GM18907 (cell line): ENCODE measurements at regions not wholly inside any gene's neighbourhood (a gene's known extent, or its start where the extent isn't known, plus 50 kb on each side); places are given as distances from the start of the nearest gene placed in this dataset.

Experiments
- ATAC-seq: cut with Tn5 transposase; IDR thresholded peaks from one replicate; pipeline ENCODE4 v1.9.1; 2021; ENCODE audit warnings: mild to moderate bottlenecking, moderate library complexity; ENCODE audit not compliant: unreplicated experiment

DNA sequence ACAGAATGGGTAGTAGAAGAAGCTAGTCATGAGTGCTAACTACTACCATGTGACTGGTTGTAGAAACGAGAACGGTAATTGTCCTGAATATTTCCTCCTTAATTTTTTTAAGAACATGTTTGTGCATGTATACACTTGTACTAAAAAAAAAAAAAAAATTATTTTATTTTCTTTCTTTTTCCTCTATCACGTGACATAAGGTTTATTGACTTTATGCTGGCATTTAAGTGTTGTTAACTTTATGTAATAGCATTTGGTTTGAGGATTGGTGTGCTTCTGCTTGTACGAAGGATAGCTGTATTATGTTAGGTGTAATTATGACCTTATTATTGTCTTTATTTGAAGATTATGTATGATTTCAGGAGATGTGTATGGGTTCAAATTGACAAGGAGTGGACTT, 349.1 kb upstream of the PTPRD start:
- no peak for ATAC-seq

GRCh38 chr9:10983251-10983650, 370.4 kb upstream of the PTPRD start:
- ATAC-seq = no peak

GRCh38 chr9:10999646-11000045, 386.8 kb upstream of the PTPRD start:
- no peak for ATAC-seq

GRCh38 chr9:11001546-11001945, 388.7 kb upstream of the PTPRD start:
- no peak for ATAC-seq

DNA sequence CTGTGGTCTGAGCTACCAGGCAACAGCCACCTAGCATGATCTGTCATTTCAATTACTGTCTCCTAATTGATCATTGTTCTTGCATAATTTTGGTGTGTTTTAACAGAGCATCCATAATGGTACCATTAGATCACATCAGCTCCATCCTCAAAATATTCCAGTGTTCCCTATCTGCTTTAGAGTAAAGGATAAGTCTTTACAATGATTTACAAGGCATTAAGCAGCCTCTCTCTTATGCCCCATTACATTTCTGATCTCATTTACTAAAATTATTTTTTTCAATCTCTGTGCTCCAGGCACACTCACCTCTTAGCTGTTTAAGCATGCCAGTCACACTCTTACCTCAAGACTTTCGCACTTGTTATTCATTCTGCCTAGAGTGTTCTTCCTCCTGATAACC, 389.9 kb upstream of the PTPRD start:
- no peak for ATAC-seq

- ATAC-seq = no peak
Measured at GRCh38 chr9:11003836-11004235, 391.0 kb upstream of the PTPRD start.

GRCh38 chr9:11011696-11012095, 398.9 kb upstream of the PTPRD start:
- ATAC-seq = no peak

DNA sequence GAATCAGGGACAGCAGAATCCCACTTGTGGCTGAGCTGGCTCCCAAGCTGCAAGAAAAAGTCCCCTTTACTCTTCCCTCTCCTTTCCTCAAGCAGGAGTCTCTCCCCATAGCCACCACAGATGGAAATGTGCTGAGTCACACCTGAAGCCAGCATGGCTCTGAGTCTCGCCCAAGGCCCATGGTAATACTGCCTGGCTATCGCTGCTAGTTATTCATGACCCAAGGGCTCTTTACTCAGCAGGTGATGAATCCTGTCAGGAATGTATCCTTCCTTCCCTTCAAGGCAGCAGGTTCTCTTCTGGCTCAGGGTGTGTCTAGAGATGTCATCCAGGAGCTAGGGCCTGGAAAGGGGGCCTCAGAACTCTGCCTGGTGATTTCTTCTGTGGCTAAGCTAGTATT, 403.3 kb upstream of the PTPRD start:
- ATAC-seq = no peak

DNA sequence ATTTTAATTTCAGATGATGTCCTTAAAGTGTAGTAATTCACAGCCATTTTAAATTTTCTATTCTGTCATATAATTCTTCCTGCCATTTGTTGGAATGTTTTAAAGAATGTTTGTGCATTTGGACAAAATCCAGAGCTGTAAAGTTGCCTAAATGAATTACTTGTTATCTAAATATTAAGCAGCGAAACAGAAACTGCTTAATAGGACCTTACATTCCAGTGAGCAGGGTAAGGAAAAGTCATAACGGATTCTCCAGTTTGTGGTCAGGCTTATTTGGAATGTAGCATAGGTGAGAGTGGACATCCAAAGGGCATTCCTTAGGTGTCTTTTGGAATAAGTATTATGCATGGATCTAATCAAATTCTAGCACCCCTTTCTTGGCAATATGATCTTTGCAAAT, 410.4 kb upstream of the PTPRD start:
- no peak for ATAC-seq

GRCh38 chr9:11025775-11026174, 413.0 kb upstream of the PTPRD start:
- no peak for ATAC-seq

- no peak for ATAC-seq
Measured at GRCh38 chr9:11038366-11038765, 425.6 kb upstream of the PTPRD start.

GRCh38 chr9:11039006-11039405, 426.2 kb upstream of the PTPRD start:
- no peak for ATAC-seq

GRCh38 chr9:11045589-11045988, 432.8 kb upstream of the PTPRD start:
- ATAC-seq = no peak

- no peak for ATAC-seq
Measured at GRCh38 chr9:11063263-11063662, 450.5 kb upstream of the PTPRD start.

DNA sequence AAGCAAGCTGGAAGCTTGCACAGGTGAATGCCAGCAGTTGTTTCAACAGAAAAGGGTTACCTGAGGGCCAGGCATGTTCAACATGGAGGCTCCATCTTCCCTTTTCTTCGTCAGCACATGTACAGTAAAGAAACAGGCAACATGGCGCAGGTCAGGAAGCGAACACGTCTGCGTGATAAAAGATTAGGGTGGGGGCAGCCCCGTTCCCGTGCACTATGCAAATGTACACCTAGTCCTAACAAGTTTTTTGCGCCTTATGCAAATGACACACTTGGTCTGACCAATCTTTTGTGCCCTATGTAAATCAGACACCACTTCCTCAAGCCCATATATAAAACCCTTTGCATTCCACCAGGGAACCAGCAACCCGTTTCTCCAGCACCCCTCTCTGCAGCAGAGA, 452.1 kb upstream of the PTPRD start:
- ATAC-seq = no peak

- no peak for ATAC-seq
Measured at GRCh38 chr9:11072176-11072575, 459.4 kb upstream of the PTPRD start.

DNA sequence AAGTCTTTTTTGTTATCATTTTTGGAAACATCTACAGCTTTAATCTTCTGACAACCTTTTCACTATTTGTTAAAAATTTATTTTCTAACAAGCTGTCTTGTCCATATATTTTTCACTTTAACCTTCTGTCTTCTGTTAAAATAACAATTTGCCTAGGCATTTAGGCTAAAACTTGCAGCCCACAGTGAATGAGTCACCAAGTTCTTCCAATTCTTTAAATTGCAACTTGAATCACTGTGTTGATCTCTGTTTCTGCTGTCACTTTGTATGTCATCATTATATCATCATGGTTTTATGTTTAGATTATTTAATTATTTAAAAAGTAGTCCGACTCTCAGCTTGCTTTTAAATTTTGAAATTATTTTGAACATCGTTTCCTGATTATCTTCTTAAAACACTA, 473.8 kb upstream of the PTPRD start:
- no peak for ATAC-seq

GRCh38 chr9:11088821-11089374, 476.1 kb upstream of the PTPRD start:
- ATAC-seq = no peak

- no peak for ATAC-seq
Measured at GRCh38 chr9:11092974-11093373, 480.2 kb upstream of the PTPRD start.

DNA sequence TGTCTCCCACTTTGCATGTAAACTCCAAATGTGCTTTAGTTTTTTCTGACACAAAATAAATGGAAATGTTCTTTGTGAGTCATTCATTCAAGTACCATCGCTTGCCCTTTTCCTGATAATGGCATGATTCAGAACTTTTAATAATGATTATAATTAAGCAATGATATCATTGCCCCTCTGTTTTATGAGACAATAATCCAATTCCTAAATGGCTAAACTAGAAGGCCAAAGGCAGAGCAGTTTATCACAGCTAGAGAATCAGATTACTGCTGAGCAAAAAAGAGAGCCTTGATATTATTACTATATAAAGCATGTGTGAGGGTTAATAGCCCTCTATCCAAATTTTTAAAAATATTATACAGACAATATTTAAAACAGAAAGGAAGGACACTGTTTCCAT, 484.2 kb upstream of the PTPRD start:
- ATAC-seq = no peak

- no peak for ATAC-seq
Measured at GRCh38 chr9:11103525-11103924, 490.7 kb upstream of the PTPRD start.

- no peak for ATAC-seq
Measured at GRCh38 chr9:11107196-11107595, 494.4 kb upstream of the PTPRD start.

DNA sequence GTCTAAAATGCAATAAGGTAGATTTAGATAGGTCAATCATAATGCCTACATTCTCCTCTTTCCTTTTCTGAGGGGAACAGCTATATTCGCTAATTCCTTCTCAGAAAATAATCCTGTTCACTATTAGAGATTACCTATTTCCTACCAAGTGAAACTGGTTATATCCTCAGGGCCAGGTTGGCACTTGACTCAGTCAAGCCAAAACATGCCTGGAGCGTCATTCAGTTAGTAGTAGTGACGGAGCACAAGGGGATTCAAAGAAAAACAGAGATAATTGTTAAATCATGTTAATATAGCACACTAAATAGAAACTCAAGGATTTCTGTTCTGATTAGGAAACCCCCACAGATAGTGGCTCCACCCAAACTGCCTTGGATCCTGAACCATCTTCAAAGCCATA, 515.4 kb upstream of the PTPRD start:
- no peak for ATAC-seq

GRCh38 chr9:11135851-11136250, 523.0 kb upstream of the PTPRD start:
- no peak for ATAC-seq
